NCI-H446 treated with DMSO at 0.1 percent for 48 hours (cell line): ENCODE measurements at regions not wholly inside any gene's neighbourhood (a gene's known extent, or its start where the extent isn't known, plus 50 kb on each side); places are given as distances from the start of the nearest gene placed in this dataset.
"Not testable (repeated sequence)": the region's sequence is repeated elsewhere in the genome, so short reads cannot be mapped to it uniquely, and the experiment has no call there.

Experiments
- DNase-seq: peaks from one replicate; lab custom pipeline; 2025; lab: John Stamatoyannopoulos, UW

- no peak for DNase-seq
Measured at GRCh38 chr3:187795207-187795960, 50.1 kb upstream of the BCL6 start.

GRCh38 chr3:187798126-187798525 is 52.9 kb upstream of the BCL6 start:
- DNase-seq, result no peak

DNA sequence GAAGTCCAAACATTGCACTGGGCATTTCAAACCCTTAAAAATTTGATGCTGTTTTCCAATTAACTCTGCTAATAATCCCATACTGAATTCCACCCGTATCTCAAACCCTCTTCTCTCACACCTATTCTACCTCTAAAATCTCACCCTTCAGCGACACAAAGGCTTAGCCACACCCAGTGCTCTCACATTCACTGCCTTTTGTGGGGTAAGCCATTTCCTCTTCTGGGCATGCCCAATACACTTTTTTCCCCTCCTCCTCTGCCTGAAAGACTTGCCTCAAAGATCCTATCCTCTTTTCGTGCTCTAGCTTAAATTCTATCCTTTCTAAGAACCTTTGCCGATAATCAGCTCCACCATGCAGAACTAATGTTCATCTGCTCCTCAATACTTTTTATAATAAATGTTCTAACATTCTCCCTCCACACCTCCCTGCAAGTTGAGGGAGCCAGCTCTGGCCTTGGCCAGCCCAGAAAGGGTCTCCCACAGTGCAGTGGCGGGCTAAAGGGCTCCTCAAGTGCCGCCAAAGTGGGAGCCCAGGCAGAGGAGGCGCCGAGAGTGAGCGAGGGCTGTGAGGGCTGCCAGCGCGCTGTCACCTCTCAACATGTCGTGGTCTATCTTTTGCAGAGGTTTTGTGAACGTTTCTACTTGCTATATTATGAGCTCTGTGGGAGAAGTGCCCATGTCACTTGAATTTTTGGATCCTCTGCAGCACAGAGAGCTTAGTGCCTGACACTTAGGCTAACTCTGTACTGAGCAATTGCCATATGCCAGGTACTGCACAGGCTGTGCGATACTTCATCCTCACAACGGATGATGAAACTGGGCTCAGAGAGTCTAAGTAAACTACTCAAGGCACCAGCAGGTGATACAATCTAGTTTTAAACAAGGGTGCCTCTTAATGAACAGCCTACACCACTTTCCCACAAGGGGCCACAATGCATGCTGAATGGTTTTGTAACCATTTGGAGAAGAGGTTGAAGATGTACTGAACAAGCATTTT is 53.6 kb upstream of the BCL6 start:
- no peak for DNase-seq

DNA sequence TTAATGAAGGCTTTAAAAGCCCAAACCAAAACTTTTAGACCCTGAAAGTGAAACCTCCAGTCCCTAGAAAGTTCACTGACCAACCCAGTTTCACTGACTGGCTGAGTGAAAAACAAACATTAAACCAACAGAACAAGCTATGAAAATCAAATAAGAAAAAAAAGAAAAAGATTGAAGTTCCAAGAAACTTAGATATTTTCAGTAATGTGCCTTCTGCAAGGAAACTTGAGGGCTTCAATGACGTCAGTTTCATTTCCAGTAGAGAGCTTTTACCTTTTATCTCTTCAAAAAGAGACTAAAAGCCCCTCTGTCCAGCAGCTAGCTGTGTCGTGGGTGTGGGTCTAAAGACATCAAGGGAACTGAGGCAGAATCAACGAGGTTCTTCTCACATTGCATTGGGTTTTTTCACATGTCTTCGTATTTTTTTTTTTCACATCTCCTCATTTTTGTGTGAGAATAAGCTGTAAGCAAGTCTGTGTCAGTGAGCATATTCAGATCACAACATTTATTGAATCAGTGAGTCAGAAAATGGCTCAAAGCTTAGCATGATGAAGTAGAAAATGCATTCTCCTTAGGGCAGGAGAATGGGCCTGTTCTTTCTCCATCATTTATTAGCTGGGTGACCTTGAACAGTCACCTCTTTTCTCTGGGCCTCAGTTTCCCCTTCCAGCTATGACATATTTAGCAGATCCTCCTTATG is 54.8 kb upstream of the BCL6 start:
- no peak for DNase-seq

DNA sequence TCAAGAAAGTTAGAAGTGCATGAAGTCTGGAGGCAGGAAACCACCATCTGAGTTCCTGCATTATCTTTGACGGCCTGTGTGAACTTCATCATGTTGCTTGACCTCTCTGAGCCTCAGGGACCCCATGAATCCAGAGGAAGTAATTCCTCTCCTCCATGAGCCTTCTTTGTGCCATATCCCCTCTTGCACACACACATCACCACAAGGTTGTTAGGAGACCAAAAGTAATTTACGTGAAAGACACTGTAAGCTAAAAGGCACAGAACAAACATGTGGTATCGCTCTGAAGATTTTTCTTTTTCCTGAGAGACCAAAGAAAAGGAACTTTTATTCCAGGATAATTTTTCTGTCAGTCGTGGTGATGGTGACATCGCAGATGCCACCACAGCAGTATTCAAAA is 55.9 kb upstream of the BCL6 start:
- DNase-seq, result no peak

DNA sequence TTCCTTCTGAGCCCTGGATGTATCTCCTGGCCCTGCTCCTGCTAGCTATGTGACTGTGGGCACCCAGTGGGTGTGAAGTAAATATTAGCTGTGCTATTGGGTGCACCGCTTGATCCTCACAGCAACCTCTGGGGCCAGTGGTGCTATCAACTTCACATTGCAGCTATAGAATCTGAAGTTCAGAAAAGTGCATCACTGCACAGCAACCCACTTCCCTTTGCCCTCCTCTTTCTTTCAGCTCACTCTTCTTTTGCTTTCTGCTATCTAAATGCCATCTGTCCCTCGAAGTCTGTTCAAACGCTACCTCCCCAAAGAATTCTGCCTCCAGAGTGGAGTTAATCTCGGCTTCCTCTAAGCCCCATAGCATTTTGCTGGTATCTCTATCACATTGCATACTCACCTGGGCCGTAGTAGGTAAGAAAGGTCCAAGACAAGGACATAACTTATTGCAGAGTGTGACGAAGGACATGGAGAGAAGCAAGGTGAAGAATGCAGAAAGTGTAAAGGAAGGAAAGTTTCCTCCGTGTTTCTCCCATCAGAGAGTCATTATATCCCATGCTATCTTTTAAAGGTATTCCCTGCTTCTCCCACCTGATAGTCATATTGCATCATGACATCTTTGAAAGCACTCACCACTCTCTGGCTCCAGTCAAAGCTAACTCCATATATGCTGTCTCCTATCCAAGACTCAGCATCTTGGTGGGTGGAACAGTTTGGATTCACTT is 57.1 kb upstream of the BCL6 start:
- DNase-seq, result no peak

GRCh38 chr3:187802928-187803259 is 57.6 kb upstream of the BCL6 start:
- DNase-seq, result no peak

DNA sequence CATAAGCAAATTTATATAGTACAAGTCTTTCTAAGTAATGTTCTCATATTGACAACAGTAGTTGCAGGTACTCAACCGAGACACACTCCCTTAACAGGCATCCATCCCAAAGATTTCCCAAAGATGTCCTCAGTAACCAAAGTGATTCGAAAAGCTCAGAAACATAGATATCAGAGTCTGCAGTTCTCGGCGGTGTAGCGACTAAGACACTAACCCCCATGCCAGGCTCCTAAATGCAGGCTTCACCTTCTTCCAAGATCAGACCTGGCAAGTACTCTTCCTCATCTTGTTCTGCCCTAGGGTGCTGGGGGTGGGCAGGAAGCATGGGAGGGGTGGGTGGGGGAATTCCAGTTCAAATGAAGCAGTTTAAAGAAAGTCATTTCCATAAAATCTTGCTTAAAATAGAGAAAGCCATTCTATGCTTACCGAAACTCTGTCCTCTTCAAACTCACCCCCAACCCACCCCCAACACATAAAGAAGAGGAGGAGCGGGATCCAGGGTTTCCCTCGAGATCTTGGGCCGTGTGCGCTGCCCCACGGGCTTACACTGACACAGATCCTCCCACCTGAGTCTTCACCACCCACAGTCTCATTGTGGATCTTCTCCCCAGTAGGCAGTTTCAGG is 59.0 kb upstream of the BCL6 start:
- DNase-seq, result no peak

GRCh38 chr3:187804745-187805121 is 59.5 kb upstream of the BCL6 start:
- DNase-seq, result no peak

GRCh38 chr3:187805774-187806173 is 60.5 kb upstream of the BCL6 start:
- no peak for DNase-seq

DNA sequence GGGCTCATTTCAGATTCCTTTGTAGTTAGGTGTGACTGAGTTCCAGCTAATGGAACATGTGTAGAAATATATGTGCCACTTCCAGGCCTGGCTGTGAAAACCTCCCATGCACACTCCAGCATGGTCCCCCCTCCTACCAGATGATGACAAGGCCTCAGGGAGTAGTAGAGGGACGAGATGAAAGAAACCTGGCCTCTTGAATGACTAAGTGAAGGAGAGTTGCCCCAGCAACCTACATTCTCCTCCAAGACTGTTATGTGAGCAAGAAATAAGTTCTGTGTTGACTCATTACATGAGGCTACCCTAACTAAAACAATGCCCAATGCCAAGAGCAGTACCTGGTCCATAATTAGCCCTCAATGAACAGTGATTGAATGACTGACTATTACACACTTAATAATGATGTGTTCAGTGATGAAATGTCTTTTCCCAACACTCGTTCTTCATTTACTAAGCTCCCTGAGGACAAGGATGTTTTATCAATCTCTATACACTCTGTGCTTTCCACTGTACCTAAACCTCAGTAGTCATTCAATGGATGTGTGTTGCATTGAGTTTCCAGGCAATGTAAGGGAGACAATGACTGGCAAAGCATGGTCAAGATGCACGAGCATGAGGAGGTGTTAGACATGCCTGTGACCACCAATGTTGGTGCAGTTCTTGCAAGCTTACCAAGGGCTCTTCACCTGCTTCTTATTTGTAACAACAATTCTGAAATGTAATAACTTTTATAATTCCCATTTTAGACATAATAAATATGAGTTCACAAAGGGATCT is 62.0 kb upstream of the BCL6 start:
- DNase-seq, result no peak

DNA sequence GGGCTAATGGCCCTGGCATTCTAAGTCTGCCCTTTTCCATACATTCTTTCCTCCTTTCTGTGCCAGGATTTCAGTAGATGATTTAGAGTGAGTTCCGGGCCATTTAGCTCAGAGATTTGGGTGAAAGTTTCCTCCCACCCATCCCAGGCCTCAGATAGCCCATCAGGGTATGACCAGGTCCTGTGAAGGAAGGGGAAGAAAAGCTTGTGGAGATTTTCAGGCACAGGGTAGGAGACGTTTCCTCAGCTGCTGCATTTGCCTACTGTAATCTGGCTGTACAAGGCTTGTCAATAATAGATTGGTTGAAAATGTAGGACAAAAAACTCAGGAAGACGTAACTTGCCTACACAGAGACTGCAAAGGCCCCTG is 63.2 kb upstream of the BCL6 start:
- no peak for DNase-seq

GRCh38 chr3:187809612-187809991 is 64.3 kb upstream of the BCL6 start:
- DNase-seq, result no peak

- DNase-seq, result no peak
Measured at GRCh38 chr3:187810021-187810446, 64.8 kb upstream of the BCL6 start.

GRCh38 chr3:187811585-187812250 is 66.5 kb upstream of the BCL6 start:
- DNase-seq, result peak; percentile 29

- no peak for DNase-seq
Measured at GRCh38 chr3:187812496-187812895, 67.2 kb upstream of the BCL6 start.

DNA sequence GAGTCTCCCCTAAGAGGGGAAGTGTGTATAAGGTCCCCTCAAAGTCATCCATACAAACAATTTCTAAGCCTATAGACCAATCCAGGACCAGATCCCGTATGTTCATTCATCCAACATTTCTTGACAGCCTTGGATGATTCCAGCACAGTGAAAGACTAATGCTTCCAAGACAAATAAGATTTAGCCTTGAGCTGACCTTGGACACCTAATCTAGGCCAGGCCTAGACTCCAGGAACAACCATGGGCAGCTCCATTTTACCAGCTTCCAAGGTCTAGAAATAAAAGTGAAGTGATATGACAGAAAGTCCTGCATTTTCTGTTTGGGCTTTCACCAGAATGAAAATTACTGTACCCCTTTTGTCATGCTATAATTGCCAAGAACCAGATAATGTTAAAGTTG is 67.9 kb upstream of the BCL6 start:
- DNase-seq, result no peak

GRCh38 chr3:187817766-187818165 is 72.5 kb upstream of the BCL6 start:
- not testable (repeated sequence) for DNase-seq

DNA sequence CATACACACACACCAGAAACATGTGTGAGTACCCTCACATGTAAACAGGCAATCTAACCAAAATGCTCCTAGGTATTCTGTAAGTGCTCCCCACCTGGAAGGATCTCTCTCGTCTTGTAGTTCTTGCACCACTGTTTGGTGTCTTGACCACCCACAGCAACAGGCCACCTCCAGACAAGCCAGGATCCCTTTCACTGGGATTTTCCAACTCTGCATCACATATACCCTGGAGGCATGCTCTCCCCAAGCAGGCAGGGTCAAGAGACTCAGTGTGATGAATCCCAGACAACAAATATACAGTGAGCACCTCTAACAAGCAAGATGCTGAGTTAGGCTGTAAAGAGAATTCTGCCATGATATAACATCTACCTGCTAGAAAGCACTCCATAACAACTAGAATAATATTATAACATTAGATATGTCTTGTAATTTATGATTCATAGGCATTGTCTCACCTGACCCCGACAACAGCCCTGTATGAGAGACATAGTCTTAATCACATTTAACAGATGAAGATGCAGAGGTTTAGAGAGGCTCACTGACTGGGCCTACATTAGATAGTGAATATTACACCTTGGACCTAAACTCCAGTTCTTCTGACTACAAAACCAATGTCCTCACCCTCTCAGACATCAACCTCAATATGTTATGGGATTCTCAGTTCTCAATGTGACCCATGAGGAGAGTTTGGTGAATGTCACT is 76.5 kb upstream of the BCL6 start:
- no peak for DNase-seq

DNA sequence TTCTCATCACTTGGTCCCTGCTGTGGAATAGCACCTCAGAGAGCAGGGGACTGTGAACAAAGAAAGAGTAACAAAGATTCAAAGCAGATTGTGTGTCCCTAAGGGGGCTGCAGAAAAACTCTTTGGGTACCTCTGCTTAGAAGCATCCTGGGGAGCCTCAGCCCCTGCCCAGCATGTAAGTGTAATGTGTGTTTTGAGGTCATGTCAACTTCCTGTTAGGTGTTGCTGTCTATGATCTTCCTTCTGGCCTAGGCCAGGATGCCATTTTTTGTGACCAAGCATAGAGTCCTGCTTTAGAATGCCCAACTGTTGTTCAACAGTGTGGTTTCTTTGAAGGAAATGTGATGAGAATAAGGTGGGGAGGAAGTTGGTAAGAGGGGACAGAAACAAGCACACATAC is 77.1 kb upstream of the BCL6 start:
- no peak for DNase-seq
